HG02970 (cell line): ENCODE measurements at regions not wholly inside any gene's neighbourhood (a gene's known extent, or its start where the extent isn't known, plus 50 kb on each side); places are given as distances from the start of the nearest gene placed in this dataset.
"Not testable (repeated sequence)": the region's sequence is repeated elsewhere in the genome, so short reads cannot be mapped to it uniquely, and the experiment has no call there.

Source experiments
- ATAC-seq: cut with Tn5 transposase; IDR thresholded peaks from one replicate; pipeline ENCODE4 v1.9.1; 2021; ENCODE audit warnings: mild to moderate bottlenecking, moderate library complexity, moderate number of reproducible peaks; ENCODE audit not compliant: unreplicated experiment, low FRiP score

GRCh38 chr12:131402781-131403396, 308.0 kb upstream of the SFSWAP start:
- ATAC-seq, result no peak

- no peak for ATAC-seq
These were observed 307.2 kb upstream of the SFSWAP start for GRCh38 chr12:131403676-131404075.

- ATAC-seq, result no peak
These were observed 306.2 kb upstream of the SFSWAP start for GRCh38 chr12:131404705-131405104.

- no peak for ATAC-seq
These were observed 303.5 kb upstream of the SFSWAP start for GRCh38 chr12:131407221-131408035.

- ATAC-seq, result no peak
These were observed 302.9 kb upstream of the SFSWAP start for GRCh38 chr12:131408036-131408365.

GRCh38 chr12:131408484-131408883, 302.4 kb upstream of the SFSWAP start:
- no peak for ATAC-seq

- ATAC-seq, result no peak
These were observed 301.7 kb upstream of the SFSWAP start for GRCh38 chr12:131409211-131409610.

- ATAC-seq, result not testable (repeated sequence)
These were observed 299.1 kb upstream of the SFSWAP start for GRCh38 chr12:131411827-131412226.

GRCh38 chr12:131413006-131413405, 297.9 kb upstream of the SFSWAP start:
- no peak for ATAC-seq

- ATAC-seq, result no peak
These were observed 297.4 kb upstream of the SFSWAP start for GRCh38 chr12:131413471-131413870.

- ATAC-seq, result not testable (repeated sequence)
These were observed 296.6 kb upstream of the SFSWAP start for GRCh38 chr12:131414155-131414922.

- no peak for ATAC-seq
These were observed 295.1 kb upstream of the SFSWAP start for GRCh38 chr12:131415781-131416180.

GRCh38 chr12:131418121-131418520, 292.8 kb upstream of the SFSWAP start:
- ATAC-seq, result no peak

GRCh38 chr12:131418884-131419283, 292.0 kb upstream of the SFSWAP start:
- ATAC-seq, result no peak

- ATAC-seq, result no peak
These were observed 289.9 kb upstream of the SFSWAP start for GRCh38 chr12:131420867-131421447.

GRCh38 chr12:131421509-131422186, 289.2 kb upstream of the SFSWAP start:
- ATAC-seq, result no peak

- ATAC-seq, result no peak
These were observed 288.7 kb upstream of the SFSWAP start for GRCh38 chr12:131422187-131422520.

- ATAC-seq, result no peak
These were observed 288.1 kb upstream of the SFSWAP start for GRCh38 chr12:131422744-131423143.

- ATAC-seq, result no peak
These were observed 286.6 kb upstream of the SFSWAP start for GRCh38 chr12:131424270-131424669.
